Endothelial cell of umbilical vein (primary cell): ENCODE measurements at regions not wholly inside any gene's neighbourhood (a gene's known extent, or its start where the extent isn't known, plus 50 kb on each side); places are given as distances from the start of the nearest gene placed in this dataset.
"Not testable (repeated sequence)": the region's sequence is repeated elsewhere in the genome, so short reads cannot be mapped to it uniquely, and the experiment has no call there.

Source experiments
- BruUV-seq: library from RNA; stranded (reverse); fragments of 400-500 nt; replicated peaks from 2 replicates; lab custom pipeline; 2021; lab: Mats Ljungman, UMichigan
- CTCF ChIA-PET: fragments of 300-600, 350-600 bp; sonication (Branson Sonifier 250); formaldehyde crosslinking; loops from one replicate; lab custom pipeline; 2021; ENCODE audit warnings: antibody characterized with exemption, inconsistent platforms; lab: Charles Lee
- POLR2A ChIA-PET: fragments of 300-600, 350-600 bp; sonication (Branson Sonifier 250); formaldehyde crosslinking; loops from one replicate; lab custom pipeline; 2021; ENCODE audit warnings: antibody characterized with exemption, inconsistent platforms; lab: Charles Lee
- DNase-seq: peaks from one replicate; pipeline ENCODE4 v3.0.0-alpha.2; 2011; ENCODE audit warnings: low read depth, low spot score
- FAIRE-seq: peaks from 2 replicates; lab custom pipeline; 2011; peaks lifted over from hg19 to GRCh38; lab: Jason Lieb, UNC
- H2AFZ ChIP-seq: 2 replicates; pipeline ENCODE4 v1.6.0; 2012; ENCODE audit warnings: low read depth, low read length, control low read depth, inconsistent platforms
- H3K27ac ChIP-seq: 2 replicates; pipeline ENCODE4 v1.5.1; 2011; ENCODE audit warnings: low read depth, mild to moderate bottlenecking, control low read depth, low read length, moderate library complexity; ENCODE audit not compliant: insufficient read depth
- H3K27me3 ChIP-seq, 2 experiments: 2 replicates each; pipeline versions ENCODE4 v1.6.0 to v1.6.1; 2011; ENCODE audit warnings: low read length in 2 of 2, mixed read lengths in 1 of 2; ENCODE audit not compliant: control insufficient read depth in 2 of 2, insufficient read depth in 2 of 2
- H3K36me3 ChIP-seq, 2 experiments: 2 replicates in 1 of 2; 3 replicates in 1 of 2; pipeline ENCODE4 v1.5.1; 2011; ENCODE audit warnings: low read length in 2 of 2, mild to moderate bottlenecking in 1 of 2, moderate library complexity in 1 of 2; ENCODE audit not compliant: control insufficient read depth in 2 of 2, insufficient read depth in 2 of 2; ENCODE audit errors: extremely low read depth in 1 of 2
- H3K4me1 ChIP-seq: 3 replicates; pipeline ENCODE4 v1.5.1; 2011; ENCODE audit warnings: mild to moderate bottlenecking, low read length; ENCODE audit not compliant: control insufficient read depth, insufficient read depth; ENCODE audit errors: extremely low read depth
- H3K4me2 ChIP-seq: 2 replicates; pipeline ENCODE4 v1.6.1; 2011; ENCODE audit warnings: low read length, control low read depth, mixed read lengths; ENCODE audit not compliant: insufficient read depth
- H3K4me3 ChIP-seq, 3 experiments: fragments of 200-600 bp in 1 of 3; sonication (generic), shearing (Covaris generic) in 1 of 3; replicated peaks in 1 of 3; 2 replicates each; pipeline ENCODE4 v1.5.1; 2011 to 2016; ENCODE audit warnings: control low read depth in 3 of 3, low read length in 3 of 3, mild to moderate bottlenecking in 2 of 3, inconsistent platforms in 1 of 3, low read depth in 1 of 3, moderate library complexity in 1 of 3; ENCODE audit not compliant: insufficient read depth in 1 of 3
- H3K79me2 ChIP-seq: 2 replicates; pipeline ENCODE4 v1.6.0; 2012; ENCODE audit warnings: low read length, inconsistent platforms; ENCODE audit not compliant: control insufficient read depth, insufficient read depth
- H3K9ac ChIP-seq: replicated peaks from 2 replicates; pipeline ENCODE3; 2011; ENCODE audit warnings: low read length, control low read depth; ENCODE audit not compliant: insufficient read depth; ENCODE audit errors: extremely low read depth
- H3K9me1 ChIP-seq: replicated peaks from 3 replicates; pipeline ENCODE4 v1.6.0; 2011; ENCODE audit warnings: mild to moderate bottlenecking, low read length; ENCODE audit not compliant: control insufficient read depth, insufficient read depth; ENCODE audit errors: extremely low read depth
- H3K9me3 ChIP-seq: replicated peaks from 2 replicates; pipeline ENCODE4 v1.5.1; 2012; ENCODE audit warnings: low read length, inconsistent platforms; ENCODE audit not compliant: control insufficient read depth, insufficient read depth
- H4K20me1 ChIP-seq: replicated peaks from 2 replicates; pipeline ENCODE3; 2011; ENCODE audit warnings: mild to moderate bottlenecking, low read length; ENCODE audit not compliant: control insufficient read depth, insufficient read depth; ENCODE audit errors: extremely low read depth
- EZH2 ChIP-seq: IDR thresholded peaks from 2 replicates; pipeline ENCODE4 v1.6.1; 2012; ENCODE audit warnings: borderline replicate concordance, low read depth, mild to moderate bottlenecking, moderate library complexity, low read length, inconsistent platforms; ENCODE audit not compliant: severe bottlenecking
- FOS ChIP-seq: IDR thresholded peaks from 2 replicates; pipeline ENCODE4 v1.6.1; 2011; ENCODE audit warnings: mild to moderate bottlenecking, low read length, moderate library complexity, borderline replicate concordance; ENCODE audit not compliant: insufficient read depth
- JUN ChIP-seq: IDR thresholded peaks from 2 replicates; pipeline ENCODE4 v1.6.1; 2011; ENCODE audit warnings: borderline replicate concordance, low read depth; ENCODE audit not compliant: insufficient read length, insufficient read depth
- dilution Hi-C: fragments of 300-500 bp; cut with MboI; formaldehyde crosslinking; loops from one replicate; pipeline ENCODE4 v1.15.0; 2019; ENCODE audit warnings: low sequenced_read_pairs; ENCODE audit not compliant: extremely low pct_ligation_motif_present
- intact Hi-C: fragments of 100-400 bp; cut with micrococcal nuclease; formaldehyde crosslinking; loops from one replicate; pipeline ENCODE4 v1.10.0; 2022
- TF ChIP-seq, protein P1 (sequence below), 2 donors: IDR thresholded peaks; 1 replicate in 1 of 2; 2 replicates in 1 of 2; pipeline ENCODE4 v1.5.1; 2011; ENCODE audit warnings: low read length in 2 of 2, mild to moderate bottlenecking in 2 of 2, moderate library complexity in 2 of 2, control low read depth in 1 of 2, inconsistent platforms in 1 of 2, low read depth in 1 of 2; ENCODE audit not compliant: insufficient read depth in 1 of 2; ENCODE audit errors: extremely low read depth in 1 of 2

DNA sequence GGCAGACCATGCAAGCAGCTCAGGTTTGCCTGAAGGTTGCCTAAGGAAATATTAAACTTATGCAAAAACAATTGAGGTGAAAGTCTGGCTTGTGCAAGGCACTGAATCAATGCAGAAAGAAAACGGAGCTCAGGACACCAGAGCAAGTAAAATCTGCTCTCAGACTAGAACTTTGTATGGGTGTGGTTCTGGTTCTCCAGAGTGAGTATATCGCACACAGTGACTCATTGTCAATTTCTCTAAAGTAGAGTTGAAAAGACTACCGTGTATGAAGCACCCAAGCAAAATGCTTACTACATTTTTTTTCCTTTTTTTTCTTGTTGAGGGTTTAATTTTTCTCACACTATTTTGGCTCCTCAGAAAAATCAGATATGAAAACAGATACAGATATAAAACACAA lies 650.3 kb upstream of the CDH10 start:
- Histone ChIP-seq H3K27me3 (no peaks in the 10 kb centered on the region), H3K9me1 (no peaks in the 10 kb centered on the region), H4K20me1 (no peaks in the 10 kb centered on the region), H3K4me3 (no peak overlapping the region), H3K4me1 (no peaks in the 10 kb centered on the region), H3K79me2 (no peaks in the 10 kb centered on the region), H3K27ac (no peak overlapping the region), H3K36me3 (no peaks in the 10 kb centered on the region), H2AFZ (no peak overlapping the region), H3K4me2 (no peak overlapping the region), H3K9ac (no peak overlapping the region), H3K9me3 (no peaks in the 10 kb centered on the region)
- BruUV-seq, result no TSS peak
- CTCF ChIA-PET, result no interaction called here
- no peak for TF ChIP-seq JUN
- TF ChIP-seq, protein P1, sequence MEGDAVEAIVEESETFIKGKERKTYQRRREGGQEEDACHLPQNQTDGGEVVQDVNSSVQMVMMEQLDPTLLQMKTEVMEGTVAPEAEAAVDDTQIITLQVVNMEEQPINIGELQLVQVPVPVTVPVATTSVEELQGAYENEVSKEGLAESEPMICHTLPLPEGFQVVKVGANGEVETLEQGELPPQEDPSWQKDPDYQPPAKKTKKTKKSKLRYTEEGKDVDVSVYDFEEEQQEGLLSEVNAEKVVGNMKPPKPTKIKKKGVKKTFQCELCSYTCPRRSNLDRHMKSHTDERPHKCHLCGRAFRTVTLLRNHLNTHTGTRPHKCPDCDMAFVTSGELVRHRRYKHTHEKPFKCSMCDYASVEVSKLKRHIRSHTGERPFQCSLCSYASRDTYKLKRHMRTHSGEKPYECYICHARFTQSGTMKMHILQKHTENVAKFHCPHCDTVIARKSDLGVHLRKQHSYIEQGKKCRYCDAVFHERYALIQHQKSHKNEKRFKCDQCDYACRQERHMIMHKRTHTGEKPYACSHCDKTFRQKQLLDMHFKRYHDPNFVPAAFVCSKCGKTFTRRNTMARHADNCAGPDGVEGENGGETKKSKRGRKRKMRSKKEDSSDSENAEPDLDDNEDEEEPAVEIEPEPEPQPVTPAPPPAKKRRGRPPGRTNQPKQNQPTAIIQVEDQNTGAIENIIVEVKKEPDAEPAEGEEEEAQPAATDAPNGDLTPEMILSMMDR (IDR thresholded peaks at IDR 0.05; ENCODE audit: extremely low read depth in 1 of 2, insufficient read depth in 1 of 2, low read depth in 1 of 2, low read length in 2 of 2), result no peak
- no peak for TF ChIP-seq FOS
- TF ChIP-seq EZH2, result no peak
- POLR2A ChIA-PET, result no interaction called here
- intact Hi-C loops (no loop called here), dilution Hi-C loops (no loop called here)
- DNase-seq (no peak), FAIRE-seq (no peak)

GRCh38 chr5:25289766-25290165 lies 645.0 kb upstream of the CDH10 start:
- H3K9me1 ChIP-seq, H3K4me1 ChIP-seq, H3K79me2 ChIP-seq, BruUV-seq, H3K27ac ChIP-seq, DNase-seq, H4K20me1 ChIP-seq, H3K36me3 ChIP-seq, H3K9me3 ChIP-seq, CTCF ChIA-PET, H3K9ac ChIP-seq, intact Hi-C loops, H3K4me2 ChIP-seq, FAIRE-seq, H2AFZ ChIP-seq, H3K27me3 ChIP-seq, dilution Hi-C loops, POLR2A ChIA-PET, H3K4me3 ChIP-seq: not testable (repeated sequence)
